ENCODE measurements at regions not wholly inside any gene's neighbourhood (a gene's known extent, or its start where the extent isn't known, plus 50 kb on each side); places are given as distances from the start of the nearest gene placed in this dataset.

DNA sequence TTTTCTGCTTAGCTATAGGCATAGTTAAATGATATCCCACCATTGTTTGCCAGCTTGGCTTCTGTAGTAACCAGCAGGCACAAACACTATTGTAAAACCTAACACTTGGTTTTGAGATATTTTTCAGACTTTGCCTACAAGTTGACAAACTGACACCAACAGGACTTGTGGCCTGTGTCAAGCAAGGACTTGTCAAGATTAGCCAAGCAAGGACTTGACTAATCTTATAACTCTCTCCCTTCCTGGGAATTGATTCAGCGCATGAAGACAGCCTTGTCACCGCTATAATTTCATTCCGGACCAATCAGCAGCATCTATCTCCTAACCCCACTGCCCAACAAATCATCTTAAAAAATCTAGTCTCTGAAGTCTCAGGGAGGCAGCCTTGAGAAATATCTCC, 72.7 kb upstream of the SLITRK1 start:
- DNase-seq, result no peak

DNA sequence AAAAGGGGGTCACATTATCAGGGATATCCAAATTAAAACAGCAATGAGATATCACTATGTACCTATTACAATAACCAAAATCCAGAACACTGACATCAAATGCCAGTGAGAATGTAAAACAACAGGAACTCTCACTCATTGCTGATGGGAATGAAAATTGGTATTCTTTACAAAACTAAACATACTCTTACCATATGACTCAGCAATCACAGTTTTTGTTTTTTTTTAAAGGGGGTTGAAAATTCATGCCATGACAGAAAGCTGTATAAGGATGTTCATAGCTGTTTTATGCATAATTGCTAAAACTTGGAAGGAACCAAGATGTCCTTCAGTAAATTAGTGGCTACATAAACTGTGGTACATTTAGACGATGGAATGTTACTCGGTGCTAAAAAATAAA, 71.6 kb upstream of the SLITRK1 start:
- no peak for DNase-seq

DNA sequence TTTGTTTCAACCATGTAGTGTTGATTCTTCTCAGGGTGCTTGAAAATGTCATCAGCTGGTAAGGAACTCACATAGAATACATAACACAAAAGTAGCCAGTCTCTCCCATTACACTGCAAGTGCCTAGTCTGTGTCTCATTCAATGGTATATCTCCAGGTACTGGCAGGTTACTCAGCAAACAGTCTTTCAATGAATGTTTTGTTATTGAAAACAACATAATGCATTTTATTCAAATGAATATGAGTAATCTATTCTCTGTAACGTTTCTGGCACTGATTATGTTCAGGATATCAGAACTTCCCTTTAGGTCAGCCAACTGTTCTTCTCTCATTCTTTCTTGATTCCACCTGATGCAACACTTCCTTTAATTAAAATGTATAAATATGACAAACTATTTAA, 68.0 kb upstream of the SLITRK1 start:
- no peak for DNase-seq

DNA sequence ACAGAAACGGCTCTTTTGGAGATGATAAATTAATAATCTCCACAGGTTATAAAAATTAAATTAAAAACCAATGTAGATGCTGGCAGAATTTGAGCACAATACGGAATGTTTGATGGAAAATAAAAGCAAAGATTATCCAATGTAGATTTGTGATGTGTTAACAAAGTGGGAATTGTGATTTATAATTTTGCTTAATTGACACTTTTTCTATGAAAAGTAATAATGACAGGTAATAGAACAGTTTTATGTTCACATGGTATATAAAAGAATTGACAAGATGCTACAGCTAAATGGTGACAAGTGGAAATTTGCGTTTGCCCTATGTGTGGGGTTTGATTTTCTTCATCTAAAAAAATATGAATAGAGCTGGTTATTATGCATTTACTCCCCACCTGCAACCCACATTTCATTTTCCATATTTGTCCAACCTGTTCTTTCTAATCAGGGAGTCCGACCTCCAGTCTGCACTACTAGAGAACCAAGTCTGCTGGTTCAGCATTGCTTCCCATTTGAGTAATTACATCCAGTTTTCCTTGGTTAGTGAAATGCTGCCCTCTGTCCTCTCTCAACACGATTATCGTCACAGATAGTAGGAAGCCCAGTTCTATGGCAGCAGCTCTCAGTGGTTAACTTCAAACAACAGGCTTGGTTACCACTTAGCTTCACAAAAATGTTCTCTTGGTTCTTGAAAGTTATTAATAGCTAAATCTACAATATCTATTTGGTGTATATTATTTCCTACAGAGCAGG, 61.4 kb upstream of the SLITRK1 start:
- DNase-seq, result no peak

DNA sequence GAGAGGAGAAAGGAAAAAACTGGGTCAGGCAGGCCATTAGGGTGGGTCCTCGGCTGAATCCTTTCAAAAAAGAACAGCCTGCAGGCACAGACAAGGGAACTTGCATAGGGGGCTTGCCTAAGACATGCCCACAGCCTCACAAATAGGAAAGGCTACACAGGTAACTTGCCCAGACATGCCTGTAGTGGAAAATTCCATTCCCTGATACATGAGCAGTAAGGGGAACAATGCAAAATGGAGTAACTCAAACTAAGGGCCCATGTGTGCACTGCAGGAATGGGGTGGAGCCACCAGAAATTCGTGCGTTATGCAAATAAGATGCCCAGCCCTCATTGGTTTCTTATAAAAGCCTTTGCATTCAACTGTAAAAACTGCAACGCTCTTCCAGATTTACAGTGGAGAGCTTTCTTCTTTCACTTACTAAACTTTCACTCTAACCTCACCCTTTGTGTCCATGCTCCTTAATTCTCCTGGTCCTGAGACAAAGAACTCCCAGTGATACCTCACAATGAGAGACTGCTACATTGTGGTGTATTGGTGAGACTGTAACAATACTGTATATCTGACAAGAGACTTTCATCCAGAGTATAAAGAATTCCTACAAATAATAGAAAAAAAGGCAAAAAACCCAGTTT, 59.5 kb upstream of the SLITRK1 start:
- no peak for DNase-seq

DNA sequence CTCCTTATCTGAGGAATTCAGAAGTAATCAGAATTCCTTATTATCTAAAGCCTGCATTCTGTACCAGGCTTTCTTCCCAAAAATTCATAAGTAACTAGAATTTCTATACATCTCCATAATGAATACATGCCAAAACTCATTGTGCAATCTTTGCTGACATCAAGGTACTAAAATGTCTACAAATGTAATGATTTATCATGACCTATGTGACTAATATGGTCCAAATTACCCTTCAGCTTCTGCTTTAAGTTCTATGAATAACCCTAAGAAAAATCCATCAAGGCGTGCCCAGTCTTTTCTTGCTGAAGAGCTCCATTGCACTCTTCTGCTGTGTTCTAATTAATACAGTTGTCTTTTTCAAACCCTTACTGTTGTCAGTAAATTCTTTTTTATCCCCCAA, 58.5 kb upstream of the SLITRK1 start:
- no peak for DNase-seq

DNA sequence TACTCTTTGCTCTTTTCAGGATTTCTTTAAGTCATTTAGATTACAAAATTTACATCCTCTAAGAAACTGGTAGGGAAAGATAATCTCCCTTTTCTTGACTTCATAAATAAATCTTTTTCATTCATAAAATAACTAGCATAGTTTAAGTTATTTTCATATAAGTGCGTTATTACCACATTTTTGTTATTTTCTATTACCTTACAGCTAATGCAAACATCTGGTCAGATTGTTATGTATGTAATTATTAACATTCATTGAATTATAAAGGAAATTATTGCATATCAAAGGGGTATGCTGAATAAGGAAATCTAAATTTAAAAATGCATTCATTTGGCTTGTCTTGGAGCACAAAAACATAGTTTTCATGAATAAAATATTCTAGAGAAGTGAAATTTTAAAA, 55.3 kb upstream of the SLITRK1 start:
- DNase-seq, result no peak

DNA sequence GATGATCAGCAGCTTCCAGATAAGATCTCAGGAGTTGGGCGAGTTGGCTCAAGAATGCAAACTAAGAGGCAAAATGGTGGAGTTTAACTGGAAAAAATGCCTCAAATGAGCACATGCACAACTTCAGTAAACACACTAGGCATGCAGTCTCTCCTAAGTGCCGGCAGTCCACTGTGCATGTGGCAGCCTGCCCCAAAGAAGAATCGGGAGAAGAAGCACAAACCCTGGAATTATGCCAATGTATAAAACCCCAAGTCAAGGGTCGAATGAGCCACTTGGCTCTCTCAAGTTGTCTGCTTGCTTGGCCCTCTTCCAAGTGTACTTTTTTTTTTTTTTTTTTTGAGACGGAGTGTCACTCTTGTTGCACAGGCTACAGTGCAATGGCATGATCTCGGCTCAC, 53.3 kb upstream of the SLITRK1 start:
- DNase-seq, result no peak

Data from CD4-positive, alpha-beta T cell treated with Interleukin-4 for 1 hour (primary cell).